Lower leg skin (tissue), 3 donors: ENCODE measurements at regions not wholly inside any gene's neighbourhood (a gene's known extent, or its start where the extent isn't known, plus 50 kb on each side); places are given as distances from the start of the nearest gene placed in this dataset.

Source experiments
- CTCF ChIP-seq, 3 donors: fragments of 450-650 bp; IDR thresholded peaks; one replicate each; pipeline ENCODE4 v1.5.1; 2016; ENCODE audit warnings: antibody characterized with exemption in 3 of 3, mild to moderate bottlenecking in 3 of 3, moderate library complexity in 2 of 3
- POLR2A ChIP-seq, 2 donors: fragments of 450-650 bp; IDR thresholded peaks; one replicate each; pipeline ENCODE4 v1.6.1; 2016 to 2017; ENCODE audit warnings: antibody characterized with exemption in 2 of 2, mild to moderate bottlenecking in 1 of 2, moderate library complexity in 1 of 2

GRCh38 chr22:47966316-47966715 lies 1203.9 kb downstream of the TBC1D22A start:
- no peak for TF ChIP-seq CTCF (IDR thresholded peaks at IDR 0.05)
- TF ChIP-seq POLR2A (IDR thresholded peaks at IDR 0.05): no peak
